Mucosa of rectum (tissue), 2 donors: ENCODE measurements at regions not wholly inside any gene's neighbourhood (a gene's known extent, or its start where the extent isn't known, plus 50 kb on each side); places are given as distances from the start of the nearest gene placed in this dataset.
"Not testable (repeated sequence)": the region's sequence is repeated elsewhere in the genome, so short reads cannot be mapped to it uniquely, and the experiment has no call there.

Experiments
- H3K27ac ChIP-seq, 2 donors: one replicate each; pipeline ENCODE4 v1.7.0; 2013; ENCODE audit warnings: inconsistent platforms in 2 of 2, low read depth in 2 of 2, low read length in 2 of 2
- H3K27me3 ChIP-seq, 2 donors: one replicate each; pipeline ENCODE4 v1.7.0; 2013; ENCODE audit warnings: low read length in 2 of 2; ENCODE audit not compliant: control insufficient read depth in 2 of 2, insufficient read depth in 2 of 2
- H3K36me3 ChIP-seq, 2 donors: one replicate each; pipeline ENCODE4 v1.7.0; 2013; ENCODE audit warnings: low read length in 2 of 2; ENCODE audit not compliant: control insufficient read depth in 2 of 2, insufficient read depth in 2 of 2
- H3K4me1 ChIP-seq, 2 donors: one replicate each; pipeline ENCODE4 v1.7.0; 2013; ENCODE audit warnings: low read length in 2 of 2, mild to moderate bottlenecking in 1 of 2; ENCODE audit not compliant: control insufficient read depth in 2 of 2, insufficient read depth in 2 of 2
- H3K4me3 ChIP-seq, 2 donors: one replicate each; pipeline ENCODE4 v1.7.0; 2013; ENCODE audit warnings: low read length in 2 of 2
- H3K9ac ChIP-seq, 2 donors: one replicate each; pipeline ENCODE4 v1.7.0; 2013; ENCODE audit warnings: low read length in 2 of 2, low read depth in 1 of 2, mild to moderate bottlenecking in 1 of 2
- H3K9me3 ChIP-seq, 2 donors: one replicate each; pipeline ENCODE4 v1.7.0; 2013; ENCODE audit warnings: low read length in 2 of 2; ENCODE audit not compliant: control insufficient read depth in 2 of 2
- donor health status: healthy.
- donor health status: Normal muscosa, but diverticular disease.

DNA sequence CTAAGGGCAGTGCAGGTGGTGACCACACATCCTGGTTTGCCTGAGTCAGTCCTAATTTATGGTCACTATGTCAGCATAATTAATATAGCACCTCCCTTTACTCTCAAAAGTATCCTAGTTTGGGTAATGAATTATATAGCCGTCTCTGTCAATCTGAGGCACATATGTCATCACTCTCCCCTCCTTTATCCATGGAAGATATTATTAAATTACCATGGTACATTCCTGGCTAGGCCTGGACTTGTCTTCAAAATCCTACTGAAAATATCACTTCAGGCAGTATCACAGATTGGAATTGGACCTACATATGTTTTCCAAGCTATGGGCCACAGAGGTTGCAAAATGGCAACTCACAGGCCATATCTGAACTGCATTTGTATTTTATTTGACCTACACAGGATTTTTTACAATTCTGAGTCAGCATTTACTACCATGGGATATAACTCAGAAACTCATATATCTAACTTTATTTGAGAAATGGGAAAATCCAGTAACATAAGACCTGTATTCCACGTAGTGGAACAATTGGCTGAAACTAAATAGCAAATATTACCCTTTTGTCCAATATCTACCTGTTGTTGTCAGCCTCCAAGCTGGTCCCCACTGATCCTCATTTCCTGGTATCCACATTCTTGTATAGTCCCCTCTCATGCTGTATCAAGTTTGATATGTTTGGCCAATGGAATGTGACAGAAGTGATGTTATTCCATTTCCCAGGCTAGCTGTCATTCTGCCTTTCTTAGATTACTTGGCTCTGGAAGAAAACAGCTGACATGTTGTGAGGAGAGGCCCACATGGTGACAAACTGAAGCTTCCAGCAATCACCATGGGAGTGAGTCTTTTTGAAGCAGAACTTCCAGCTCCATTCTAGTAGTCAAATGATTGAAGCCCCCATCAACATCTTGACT is 102.5 kb upstream of the MDM1 start:
- Histone ChIP-seq H3K27ac (no peak overlapping the region), H3K4me3 (no peak overlapping the region), H3K27me3 (no peaks in the 10 kb centered on the region), H3K36me3 (no peaks in the 10 kb centered on the region), H3K9ac (no peak overlapping the region), H3K9me3 (no peaks in the 10 kb centered on the region), H3K4me1 (peaks cover 0 to 5% of the 10 kb centered on the region in 2 donors)

DNA sequence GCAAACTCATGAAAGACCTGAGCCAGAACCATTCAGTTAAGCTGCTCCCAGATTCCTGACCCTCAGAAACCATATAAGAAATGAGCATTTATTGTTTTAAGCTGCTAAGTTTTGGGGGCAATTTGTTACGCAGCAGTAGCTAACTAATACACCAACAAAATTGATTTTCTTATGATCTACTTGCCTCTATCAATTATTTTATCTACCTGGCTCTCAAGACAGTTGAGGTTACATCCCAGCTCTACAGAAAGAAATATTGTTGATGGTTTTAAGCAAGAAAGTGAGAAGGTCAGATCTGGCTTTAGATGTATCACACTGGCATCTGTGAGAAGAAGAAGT is 103.1 kb upstream of the MDM1 start:
- Histone ChIP-seq H3K27me3 (no peaks in the 10 kb centered on the region), H3K9me3 (no peaks in the 10 kb centered on the region), H3K4me3 (no peak overlapping the region), H3K4me1 (peaks cover 0 to 5% of the 10 kb centered on the region in 2 donors), H3K27ac (no peak overlapping the region), H3K9ac (no peak overlapping the region), H3K36me3 (no peaks in the 10 kb centered on the region)

DNA sequence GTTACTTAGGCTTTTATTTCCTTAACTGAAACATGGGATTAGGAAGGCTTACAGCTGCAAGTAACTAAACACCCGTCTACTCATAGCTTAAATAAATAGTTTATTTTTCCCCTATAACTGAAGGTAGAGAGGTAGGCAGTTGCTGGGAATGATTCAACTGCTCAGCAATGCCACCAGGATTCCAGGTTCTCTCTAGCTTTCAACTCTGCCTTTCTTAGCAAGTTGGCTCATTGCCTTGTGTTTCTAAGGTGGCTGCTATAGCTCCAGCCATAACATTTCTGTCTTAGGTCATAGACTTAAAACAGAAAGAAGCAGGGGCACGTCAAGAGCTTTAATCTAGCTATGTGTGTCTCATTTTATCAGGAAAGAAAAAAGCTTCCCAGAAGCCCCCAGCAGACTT is 103.7 kb upstream of the MDM1 start:
- Histone ChIP-seq H3K4me3 (no peak overlapping the region), H3K27me3 (no peaks in the 10 kb centered on the region), H3K4me1 (peaks cover 0 to 5% of the 10 kb centered on the region in 2 donors), H3K27ac (no peak overlapping the region), H3K9me3 (no peaks in the 10 kb centered on the region), H3K9ac (no peak overlapping the region), H3K36me3 (no peaks in the 10 kb centered on the region)

DNA sequence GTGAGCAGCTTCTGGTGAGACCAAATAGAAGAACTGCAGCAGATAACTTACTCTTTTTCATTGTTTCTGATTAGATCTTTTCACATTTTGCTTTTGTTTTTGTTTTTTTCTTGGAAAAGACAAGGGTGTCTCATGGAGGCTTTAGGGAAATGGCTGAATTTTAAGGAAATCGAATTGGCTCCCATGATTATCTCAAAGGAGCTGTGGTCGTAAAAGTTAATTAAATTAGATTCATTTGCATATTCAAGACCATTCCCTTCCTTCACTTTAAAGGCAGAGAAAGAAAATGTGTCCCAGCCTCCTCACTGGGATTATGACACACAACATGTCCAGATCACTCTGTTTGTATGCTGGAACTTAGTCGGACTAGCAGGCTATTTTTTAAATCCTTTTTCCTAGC is 106.4 kb upstream of the MDM1 start:
- Histone ChIP-seq H3K4me1 (peaks cover 0 to 6% of the 10 kb centered on the region in 2 donors), H3K36me3 (no peaks in the 10 kb centered on the region), H3K9me3 (no peaks in the 10 kb centered on the region), H3K27me3 (no peaks in the 10 kb centered on the region), H3K4me3 (no peak overlapping the region), H3K9ac (no peak overlapping the region), H3K27ac (no peak overlapping the region)

DNA sequence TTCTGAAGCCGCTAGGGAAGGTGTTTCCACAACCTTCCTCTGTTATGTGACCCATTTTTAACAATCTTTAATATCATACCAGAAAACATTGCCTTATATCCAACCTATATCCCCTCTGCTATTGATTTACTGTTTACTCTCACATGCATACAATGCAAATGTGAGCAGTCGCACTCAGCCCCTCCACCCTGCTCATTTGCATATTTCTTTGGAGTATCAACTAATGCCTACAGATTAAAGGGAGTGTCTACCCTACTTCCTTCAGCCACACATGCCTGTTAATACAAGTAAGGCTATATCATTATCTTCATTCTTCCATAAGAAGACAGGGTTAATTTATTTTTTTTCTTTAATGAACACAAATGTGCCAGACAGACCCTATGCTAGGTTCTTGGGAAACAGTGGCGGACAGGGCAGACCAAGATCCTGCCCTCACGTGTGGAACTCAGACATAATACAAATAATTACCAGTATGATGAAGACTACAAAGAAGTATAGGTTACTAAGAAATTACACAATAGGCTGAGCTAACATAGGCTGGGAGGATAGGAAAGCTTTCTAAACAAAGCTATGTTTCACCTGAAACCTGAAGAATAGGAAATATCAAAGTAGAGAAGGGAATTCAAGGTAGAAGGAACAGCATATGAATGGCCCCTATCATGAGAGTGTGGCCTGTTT is 107.3 kb upstream of the MDM1 start:
- no peak overlapping the region for H3K27ac ChIP-seq

DNA sequence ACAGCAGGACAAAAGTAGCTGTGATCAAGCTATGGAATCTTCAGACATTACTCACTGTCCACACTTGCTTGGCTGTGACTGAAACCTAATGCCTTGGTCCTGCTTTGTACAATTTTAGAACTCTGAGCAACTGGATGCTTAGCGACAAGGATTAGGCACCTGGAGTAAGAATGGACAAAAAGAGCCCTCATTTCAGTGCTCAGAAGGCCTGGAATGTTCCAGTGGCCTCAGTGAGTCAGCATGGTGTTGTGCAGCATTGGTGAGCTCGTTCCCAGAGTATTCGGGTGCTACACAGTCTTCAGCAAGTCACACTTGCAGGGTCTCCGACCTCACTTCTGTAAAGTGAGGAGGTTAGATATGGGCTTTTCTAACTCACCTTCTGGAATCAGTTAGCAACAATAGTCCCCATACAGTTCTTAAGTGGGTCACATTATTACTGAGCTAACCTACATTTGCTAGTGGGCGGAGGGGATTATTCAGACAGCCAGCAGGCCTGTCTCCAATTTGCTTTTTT is 108.0 kb upstream of the MDM1 start:
- H3K27me3 ChIP-seq: no peaks in the 10 kb centered on the region
- H3K36me3 ChIP-seq: no peaks in the 10 kb centered on the region
- peaks cover 0 to 3% of the 10 kb centered on the region in 2 donors for H3K9me3 ChIP-seq
- no peak overlapping the region for H3K4me3 ChIP-seq
- H3K27ac ChIP-seq: no peak overlapping the region
- peaks cover 0 to 6% of the 10 kb centered on the region in 2 donors for H3K4me1 ChIP-seq
- no peak overlapping the region for H3K9ac ChIP-seq

More for the DNA sequence above, 107.3 kb upstream of the MDM1 start:
- Histone ChIP-seq H3K27me3 (no peaks in the 10 kb centered on the region), H3K4me1 (peaks cover 0 to 6% of the 10 kb centered on the region in 2 donors), H3K4me3 (no peak overlapping the region), H3K9ac (no peak overlapping the region), H3K36me3 (no peaks in the 10 kb centered on the region), H3K9me3 (peaks cover 0 to 1% of the 10 kb centered on the region in 2 donors)

DNA sequence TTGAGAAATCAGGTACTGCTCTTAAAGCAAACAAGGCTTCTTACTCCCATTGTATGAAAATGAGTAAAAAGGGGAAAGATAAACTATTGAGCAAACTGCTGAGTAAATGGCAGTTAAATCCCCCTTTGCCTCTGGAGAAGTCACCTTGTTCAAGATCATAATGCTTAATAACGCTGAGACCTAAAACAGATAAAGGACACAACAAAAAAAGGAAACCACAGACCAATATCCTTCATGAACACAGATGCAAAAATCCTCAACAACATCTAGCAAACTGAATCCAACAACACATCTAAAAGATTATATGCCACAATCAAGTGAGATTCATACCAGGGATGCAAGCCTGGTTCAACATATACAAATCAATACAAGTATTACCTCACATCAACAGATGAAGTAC is 109.0 kb upstream of the MDM1 start:
- Histone ChIP-seq H3K9me3 (peaks cover 0 to 3% of the 10 kb centered on the region in 2 donors), H3K4me3 (no peak overlapping the region), H3K9ac (no peak overlapping the region), H3K27ac (no peak overlapping the region), H3K27me3 (no peaks in the 10 kb centered on the region), H3K36me3 (no peaks in the 10 kb centered on the region), H3K4me1 (peaks cover 3 to 6% of the 10 kb centered on the region in 2 donors)

DNA sequence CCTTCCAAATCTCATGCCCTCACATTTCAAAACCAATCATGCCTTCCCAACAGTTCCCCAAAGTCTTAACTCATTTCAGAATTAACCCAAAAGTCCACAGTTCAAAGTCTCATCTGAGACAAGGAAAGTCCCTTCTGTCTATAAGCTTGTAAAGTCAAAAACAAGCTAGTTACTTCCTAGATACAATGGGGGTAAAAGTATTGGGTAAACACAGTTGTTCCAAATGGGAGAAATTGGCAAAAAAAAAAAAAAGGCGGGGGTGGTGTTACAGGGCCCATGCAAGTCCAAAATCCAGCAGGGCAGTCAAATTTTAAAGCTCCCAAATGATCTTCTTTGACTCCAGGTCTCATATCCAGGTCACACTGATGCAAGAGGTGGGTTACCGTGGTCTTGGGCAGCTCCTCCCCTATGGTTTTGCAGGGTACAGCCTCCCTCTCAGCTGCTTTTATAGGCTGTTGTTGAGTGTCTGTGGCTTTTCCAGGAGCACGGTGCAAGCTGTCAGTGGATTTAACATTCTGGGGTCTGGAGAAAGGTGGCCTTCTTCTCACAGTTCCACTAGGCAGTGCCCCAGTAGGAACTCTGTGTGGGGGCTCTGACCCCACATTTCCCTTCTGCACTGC is 110.3 kb upstream of the MDM1 start:
- H3K27ac ChIP-seq, H3K9ac ChIP-seq, H3K27me3 ChIP-seq, H3K4me1 ChIP-seq, H3K9me3 ChIP-seq, H3K36me3 ChIP-seq, H3K4me3 ChIP-seq: not testable (repeated sequence)

DNA sequence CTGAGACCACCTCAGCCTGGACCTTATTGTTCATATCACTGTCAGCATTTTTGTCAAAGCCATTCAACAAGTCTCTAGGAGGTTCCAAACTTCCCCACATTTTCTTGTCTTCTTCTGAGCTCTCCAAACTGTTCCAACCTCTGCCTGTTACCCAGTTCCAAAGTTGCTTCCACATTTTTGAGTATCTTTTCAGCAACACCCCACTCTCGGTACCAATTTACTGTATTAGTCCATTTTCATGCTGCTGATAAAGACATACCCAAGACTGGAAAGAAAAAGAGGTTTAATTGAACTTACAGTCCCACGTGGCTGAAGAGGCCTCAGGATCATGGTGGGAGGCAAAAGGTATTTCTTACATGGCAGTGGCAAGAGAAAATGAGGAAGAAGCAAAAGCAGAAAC is 111.5 kb upstream of the MDM1 start:
- H3K9me3 ChIP-seq, H3K27ac ChIP-seq, H3K36me3 ChIP-seq, H3K4me3 ChIP-seq, H3K9ac ChIP-seq, H3K4me1 ChIP-seq, H3K27me3 ChIP-seq: not testable (repeated sequence)

DNA sequence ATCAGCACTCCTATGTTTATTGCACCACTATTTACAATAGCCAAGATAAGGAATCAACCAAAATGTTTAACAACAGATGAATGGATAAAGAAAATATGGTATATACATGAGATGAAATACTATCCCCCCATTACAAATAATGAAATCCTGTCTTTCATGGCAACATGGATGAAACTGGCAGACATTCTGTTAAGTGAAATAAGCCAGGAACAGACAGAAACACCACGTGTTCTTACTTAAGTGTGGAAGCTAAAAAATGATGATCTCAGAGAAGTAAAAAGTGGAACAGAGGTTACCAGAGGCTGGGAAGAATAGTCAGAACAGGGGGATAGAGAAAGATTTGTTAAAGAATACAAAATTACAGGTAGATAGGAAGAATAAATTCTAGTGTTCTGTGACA is 113.7 kb upstream of the MDM1 start:
- Histone ChIP-seq H3K9ac (no peak overlapping the region), H3K4me3 (no peak overlapping the region), H3K27me3 (no peaks in the 10 kb centered on the region), H3K27ac (no peak overlapping the region), H3K36me3 (no peaks in the 10 kb centered on the region), H3K9me3 (peaks cover 0 to 3% of the 10 kb centered on the region in 2 donors), H3K4me1 (peaks cover 3 to 6% of the 10 kb centered on the region in 2 donors)
